Right lobe of liver (tissue), 4 donors: ENCODE measurements at regions not wholly inside any gene's neighbourhood (a gene's known extent, or its start where the extent isn't known, plus 50 kb on each side); places are given as distances from the start of the nearest gene placed in this dataset.

Experiments used
- POLR2A ChIP-seq: fragments of 450-650 bp; IDR thresholded peaks from one replicate; pipeline ENCODE4 v1.6.1; 2017; ENCODE audit warnings: antibody characterized with exemption, mild to moderate bottlenecking
- TF ChIP-seq, protein P1 (sequence below), 4 donors: fragments of 200-600 bp in 3 of 4; fragments of 450-650 bp in 1 of 4; IDR thresholded peaks; one replicate each; pipeline versions ENCODE4 v1.5.1 to v1.8.0; 2016 to 2022; ENCODE audit warnings: antibody characterized with exemption in 4 of 4, mild to moderate bottlenecking in 2 of 4
- donor health status: DM: no; HTN: no; CAD: no.
- donor health status: DM: no; HTN: no; CAD: no.
- donor health status: DM: no; HTN: yes; CAD: no.

DNA sequence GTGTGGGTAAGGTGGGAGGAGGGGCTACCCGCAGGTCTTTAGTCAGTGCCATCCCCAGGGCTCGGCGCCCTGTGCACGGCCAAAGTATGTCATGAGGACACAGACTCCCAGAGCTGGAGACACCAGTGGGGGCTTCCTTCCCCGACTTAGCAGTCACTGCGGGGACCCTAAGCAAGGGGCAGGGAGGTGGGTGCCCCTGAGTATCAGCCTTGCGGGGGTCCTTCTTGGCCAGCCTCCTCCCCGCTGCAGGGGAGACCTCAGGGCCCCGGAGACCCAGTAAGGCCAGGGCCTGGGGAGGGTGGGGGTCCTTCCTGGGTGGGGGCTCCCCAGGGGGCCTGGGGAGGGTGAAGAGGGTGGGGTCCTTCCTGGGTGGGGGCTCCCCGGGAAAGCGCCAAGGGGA, 673.8 kb downstream of the BRD1 start:
- TF ChIP-seq, protein P1, sequence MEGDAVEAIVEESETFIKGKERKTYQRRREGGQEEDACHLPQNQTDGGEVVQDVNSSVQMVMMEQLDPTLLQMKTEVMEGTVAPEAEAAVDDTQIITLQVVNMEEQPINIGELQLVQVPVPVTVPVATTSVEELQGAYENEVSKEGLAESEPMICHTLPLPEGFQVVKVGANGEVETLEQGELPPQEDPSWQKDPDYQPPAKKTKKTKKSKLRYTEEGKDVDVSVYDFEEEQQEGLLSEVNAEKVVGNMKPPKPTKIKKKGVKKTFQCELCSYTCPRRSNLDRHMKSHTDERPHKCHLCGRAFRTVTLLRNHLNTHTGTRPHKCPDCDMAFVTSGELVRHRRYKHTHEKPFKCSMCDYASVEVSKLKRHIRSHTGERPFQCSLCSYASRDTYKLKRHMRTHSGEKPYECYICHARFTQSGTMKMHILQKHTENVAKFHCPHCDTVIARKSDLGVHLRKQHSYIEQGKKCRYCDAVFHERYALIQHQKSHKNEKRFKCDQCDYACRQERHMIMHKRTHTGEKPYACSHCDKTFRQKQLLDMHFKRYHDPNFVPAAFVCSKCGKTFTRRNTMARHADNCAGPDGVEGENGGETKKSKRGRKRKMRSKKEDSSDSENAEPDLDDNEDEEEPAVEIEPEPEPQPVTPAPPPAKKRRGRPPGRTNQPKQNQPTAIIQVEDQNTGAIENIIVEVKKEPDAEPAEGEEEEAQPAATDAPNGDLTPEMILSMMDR (IDR thresholded peaks at IDR 0.05): no peak
- no peak for TF ChIP-seq POLR2A
